ENCODE measurements at regions not wholly inside any gene's neighbourhood (a gene's known extent, or its start where the extent isn't known, plus 50 kb on each side); places are given as distances from the start of the nearest gene placed in this dataset.

- no peak for TF ChIP-seq CTCF (IDR thresholded peaks at IDR 0.05)
Observed at GRCh38 chr6:131400054-131400778, 172.8 kb upstream of the ARG1 start.

GRCh38 chr6:131400779-131401496 is 172.1 kb upstream of the ARG1 start:
- no peak for TF ChIP-seq CTCF (IDR thresholded peaks at IDR 0.05)

GRCh38 chr6:131408811-131409210 is 164.2 kb upstream of the ARG1 start:
- TF ChIP-seq CTCF (IDR thresholded peaks at IDR 0.05) = no peak

- no peak for TF ChIP-seq CTCF (IDR thresholded peaks at IDR 0.05)
Observed at GRCh38 chr6:131410785-131411184, 162.2 kb upstream of the ARG1 start.

- TF ChIP-seq CTCF (IDR thresholded peaks at IDR 0.05) = no peak
Observed at GRCh38 chr6:131412960-131413830, 159.8 kb upstream of the ARG1 start.

- TF ChIP-seq CTCF (IDR thresholded peaks at IDR 0.05) = no peak
Observed at GRCh38 chr6:131413831-131414191, 159.2 kb upstream of the ARG1 start.

- no peak for TF ChIP-seq CTCF (IDR thresholded peaks at IDR 0.05)
Observed at GRCh38 chr6:131414956-131415355, 158.1 kb upstream of the ARG1 start.

All from LNCAP (cell line).